Nephron progenitor cell (in vitro differentiated cells): ENCODE measurements at regions not wholly inside any gene's neighbourhood (a gene's known extent, or its start where the extent isn't known, plus 50 kb on each side); places are given as distances from the start of the nearest gene placed in this dataset.

ENCODE experiments used
- DNase-seq: peaks from one replicate; pipeline ENCODE4 v3.0.0; 2021
- H3K27ac Mint-ChIP-seq: 2 replicates; pipeline ENCODE4 v1.8.0; 2021; ENCODE audit warnings: mild to moderate bottlenecking, moderate library complexity, mixed read lengths
- H3K27me3 Mint-ChIP-seq: 2 replicates; pipeline ENCODE4 v1.8.0; 2021; ENCODE audit warnings: mild to moderate bottlenecking, low read depth, mixed read lengths; ENCODE audit not compliant: poor library complexity
- H3K36me3 Mint-ChIP-seq: 2 replicates; pipeline ENCODE4 v1.8.0; 2021; ENCODE audit warnings: low read depth, mixed read lengths
- H3K4me1 Mint-ChIP-seq: 2 replicates; pipeline ENCODE4 v1.8.0; 2021; ENCODE audit warnings: mixed read lengths
- H3K4me3 Mint-ChIP-seq: 2 replicates; pipeline ENCODE4 v1.8.0; 2021; ENCODE audit warnings: mild to moderate bottlenecking, moderate library complexity, mixed read lengths
- H3K9me3 Mint-ChIP-seq: 2 replicates; pipeline ENCODE4 v1.8.0; 2021; ENCODE audit warnings: mild to moderate bottlenecking, moderate library complexity, mixed read lengths
- CTCF ChIP-seq: fragments of 200-600 bp; sonication (generic); IDR thresholded peaks from 2 replicates; pipeline ENCODE4 v1.5.0; 2021; ENCODE audit warnings: antibody characterized with exemption

- Mint-ChIP-seq H3K4me1 (no peaks in the 10 kb centered on the region), H3K27me3 (peaks cover 3% of the 10 kb centered on the region), H3K36me3 (no peaks in the 10 kb centered on the region), H3K9me3 (no peaks in the 10 kb centered on the region), H3K4me3 (no peak overlapping the region), H3K27ac (no peak overlapping the region)
- no peak for TF ChIP-seq CTCF
- no peak for DNase-seq
Measured at GRCh38 chr7:93830141-93830925, 60.2 kb downstream of the TFPI2 start.

GRCh38 chr7:93828260-93828659 lies 62.3 kb downstream of the TFPI2 start:
- H3K4me3 Mint-ChIP-seq, result no peak overlapping the region
- no peak overlapping the region for H3K27ac Mint-ChIP-seq
- H3K36me3 Mint-ChIP-seq, result no peaks in the 10 kb centered on the region
- H3K27me3 Mint-ChIP-seq, result peaks cover 3% of the 10 kb centered on the region
- H3K4me1 Mint-ChIP-seq, result no peaks in the 10 kb centered on the region
- TF ChIP-seq CTCF, result no peak
- no peaks in the 10 kb centered on the region for H3K9me3 Mint-ChIP-seq
- no peak for DNase-seq

- Mint-ChIP-seq H3K9me3 (no peaks in the 10 kb centered on the region), H3K4me3 (no peak overlapping the region), H3K4me1 (no peaks in the 10 kb centered on the region), H3K27me3 (peaks cover 4% of the 10 kb centered on the region), H3K27ac (no peak overlapping the region), H3K36me3 (no peaks in the 10 kb centered on the region)
- TF ChIP-seq CTCF, result no peak
- DNase-seq, result no peak
Measured at GRCh38 chr7:93823621-93824020, 66.9 kb downstream of the TFPI2 start.

GRCh38 chr7:93821463-93821862 lies 69.1 kb downstream of the TFPI2 start:
- DNase-seq, result no peak
- H3K36me3 Mint-ChIP-seq, result no peaks in the 10 kb centered on the region
- peaks cover 4% of the 10 kb centered on the region for H3K27me3 Mint-ChIP-seq
- no peaks in the 10 kb centered on the region for H3K4me1 Mint-ChIP-seq
- no peak for TF ChIP-seq CTCF
- H3K4me3 Mint-ChIP-seq, result no peak overlapping the region
- no peak overlapping the region for H3K27ac Mint-ChIP-seq
- H3K9me3 Mint-ChIP-seq, result no peaks in the 10 kb centered on the region

- Mint-ChIP-seq H3K27me3 (peaks cover 4% of the 10 kb centered on the region), H3K4me1 (no peaks in the 10 kb centered on the region), H3K36me3 (no peaks in the 10 kb centered on the region), H3K27ac (no peak overlapping the region), H3K4me3 (no peak overlapping the region), H3K9me3 (no peaks in the 10 kb centered on the region)
- no peak for TF ChIP-seq CTCF
- DNase-seq, result no peak
Measured at GRCh38 chr7:93819699-93820098, 70.9 kb downstream of the TFPI2 start.

GRCh38 chr7:93817526-93817925 lies 73.0 kb downstream of the TFPI2 start:
- TF ChIP-seq CTCF, result no peak
- H3K4me3 Mint-ChIP-seq, result no peak overlapping the region
- no peak overlapping the region for H3K27ac Mint-ChIP-seq
- no peaks in the 10 kb centered on the region for H3K36me3 Mint-ChIP-seq
- H3K9me3 Mint-ChIP-seq, result no peaks in the 10 kb centered on the region
- H3K27me3 Mint-ChIP-seq, result peaks cover 4% of the 10 kb centered on the region
- DNase-seq, result no peak
- no peaks in the 10 kb centered on the region for H3K4me1 Mint-ChIP-seq
